GM18507 (cell line): ENCODE measurements at regions not wholly inside any gene's neighbourhood (a gene's known extent, or its start where the extent isn't known, plus 50 kb on each side); places are given as distances from the start of the nearest gene placed in this dataset.

ENCODE experiments used
- DNase-seq: peaks from one replicate; pipeline ENCODE4 v3.0.0; 2011; ENCODE audit warnings: low read depth; ENCODE audit not compliant: insufficient read length; ENCODE audit errors: extremely low spot score
- FAIRE-seq: peaks from 2 replicates; lab custom pipeline; 2011; peaks lifted over from hg19 to GRCh38; lab: Jason Lieb, UNC

DNA sequence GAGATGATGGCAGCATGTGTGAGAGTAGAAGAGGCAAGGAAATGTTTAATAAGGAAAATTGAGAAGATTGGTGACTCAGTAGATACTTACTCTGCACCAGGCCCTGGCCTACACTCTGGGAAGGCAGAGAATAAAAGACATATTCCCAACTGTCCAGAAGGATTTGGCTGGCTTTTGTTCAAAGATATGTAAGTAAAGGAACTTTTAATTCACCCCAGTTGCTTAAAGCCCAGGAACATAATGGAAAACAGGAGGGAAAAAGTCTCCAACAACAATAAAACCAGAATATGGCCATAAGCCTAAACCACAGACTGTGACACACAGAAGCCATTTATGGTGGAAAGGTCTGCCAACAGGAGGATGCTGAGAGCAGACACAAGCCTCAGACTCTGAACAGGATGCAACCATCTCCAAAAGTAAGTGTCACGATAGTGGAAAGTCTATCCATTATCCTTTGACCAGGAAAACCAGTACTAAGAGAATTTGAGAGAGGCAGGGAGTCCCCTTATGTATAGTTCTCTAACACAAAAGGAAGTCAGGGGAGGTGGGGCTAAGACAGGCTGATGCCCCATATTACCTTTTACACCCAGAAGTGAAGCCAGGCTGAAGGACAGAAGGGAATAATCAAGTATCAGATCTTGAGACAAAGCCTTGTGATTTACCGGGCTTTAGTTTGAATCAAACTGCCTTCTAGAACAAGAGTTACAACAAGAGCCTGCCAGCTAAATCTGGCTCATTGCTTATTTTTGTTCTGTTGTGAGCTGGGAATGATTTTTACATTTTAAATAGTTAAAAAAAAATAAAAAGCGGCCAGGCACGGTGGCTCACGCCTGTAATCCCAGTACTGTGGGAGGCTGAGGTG, 169.5 kb upstream of the STARD13 start:
- no peak for FAIRE-seq
- DNase-seq: no peak

DNA sequence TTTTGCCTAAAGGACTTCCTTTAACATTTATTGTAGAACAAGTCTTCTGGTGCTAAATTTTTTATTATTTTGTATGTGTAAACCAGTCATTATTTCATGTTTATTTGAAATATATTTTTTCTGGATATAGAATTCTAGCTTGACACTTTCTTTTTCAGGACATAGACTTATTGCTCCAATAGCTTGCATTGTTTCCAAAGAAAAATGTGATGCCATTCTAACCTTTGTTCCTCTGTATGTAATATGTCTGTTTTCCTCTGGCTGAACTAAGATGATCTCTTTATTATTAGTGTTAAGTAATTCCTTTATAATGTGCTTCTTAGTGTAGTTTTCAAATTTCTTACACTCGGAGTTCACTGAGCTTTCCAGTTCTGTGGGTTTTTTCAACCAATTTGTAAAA, 174.1 kb upstream of the STARD13 start:
- FAIRE-seq (no peak), DNase-seq (no peak)

DNA sequence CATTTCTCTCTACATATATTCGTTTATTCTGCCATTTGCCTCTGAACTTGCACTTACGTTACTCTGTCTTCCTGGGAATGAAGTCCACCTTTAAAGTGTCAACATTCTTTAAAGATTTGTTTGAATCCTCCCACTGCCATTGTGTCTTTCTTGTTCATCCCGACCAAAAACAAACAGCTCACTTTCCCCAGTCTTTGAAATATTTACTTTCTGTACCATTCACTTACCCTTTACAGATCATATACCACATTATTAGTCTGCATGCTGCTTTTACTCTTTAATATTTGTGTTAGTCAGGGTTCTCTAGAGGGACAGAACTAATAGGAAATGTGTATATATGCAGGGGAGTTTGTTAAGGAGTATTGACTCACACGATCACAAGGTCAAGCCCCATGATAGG, 176.6 kb upstream of the STARD13 start:
- no peak for DNase-seq

GRCh38 chr13:33464345-33464744, 178.8 kb upstream of the STARD13 start:
- DNase-seq (no peak), FAIRE-seq (no peak)

More for the DNA sequence above, 176.6 kb upstream of the STARD13 start:
- no peak for FAIRE-seq

- FAIRE-seq: no peak
These were observed 180.7 kb upstream of the STARD13 start for GRCh38 chr13:33466262-33466661.

DNA sequence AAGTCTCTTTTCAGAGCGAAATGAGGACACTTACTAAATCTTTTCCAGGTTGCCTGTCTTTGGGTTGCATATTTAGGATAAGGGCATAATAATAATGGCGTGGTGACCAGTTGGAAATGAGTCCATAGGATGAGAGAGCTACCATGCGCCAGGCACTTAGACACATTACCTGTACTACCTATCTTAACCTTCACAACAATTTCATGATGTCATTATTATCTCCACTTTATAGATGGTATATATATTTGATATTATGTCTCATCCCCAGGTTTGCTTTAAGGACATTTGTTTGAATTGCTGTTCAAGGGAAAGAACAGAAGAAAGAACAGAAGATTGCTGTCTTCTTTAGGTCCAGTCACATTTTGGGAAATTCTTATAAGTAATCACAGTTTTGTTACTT, 182.0 kb upstream of the STARD13 start:
- FAIRE-seq (no peak), DNase-seq (no peak)

More at GRCh38 chr13:33466262-33466661, 180.7 kb upstream of the STARD13 start:
- no peak for DNase-seq

GRCh38 chr13:33471204-33471603, 185.6 kb upstream of the STARD13 start:
- no peak for DNase-seq
- no peak for FAIRE-seq

DNA sequence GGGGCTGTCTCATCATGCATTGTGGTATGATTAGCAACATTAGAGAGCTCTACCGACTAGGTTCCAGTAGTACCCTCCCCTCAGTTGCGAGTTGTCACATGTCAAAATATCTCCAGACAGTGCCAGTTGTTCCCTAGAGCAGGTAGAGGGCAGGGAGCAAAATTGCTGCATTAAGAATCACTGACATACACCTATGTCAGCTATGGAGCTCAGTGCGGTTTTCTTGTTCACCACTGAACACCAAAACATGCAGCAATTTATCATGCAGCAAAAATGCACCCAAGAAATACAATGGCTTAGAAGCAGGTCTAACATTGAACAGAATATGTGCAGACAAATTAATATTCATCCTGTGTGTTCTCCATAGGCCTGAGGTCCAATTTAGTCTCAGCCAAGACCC, 186.9 kb upstream of the STARD13 start:
- DNase-seq (no peak), FAIRE-seq (no peak)

DNA sequence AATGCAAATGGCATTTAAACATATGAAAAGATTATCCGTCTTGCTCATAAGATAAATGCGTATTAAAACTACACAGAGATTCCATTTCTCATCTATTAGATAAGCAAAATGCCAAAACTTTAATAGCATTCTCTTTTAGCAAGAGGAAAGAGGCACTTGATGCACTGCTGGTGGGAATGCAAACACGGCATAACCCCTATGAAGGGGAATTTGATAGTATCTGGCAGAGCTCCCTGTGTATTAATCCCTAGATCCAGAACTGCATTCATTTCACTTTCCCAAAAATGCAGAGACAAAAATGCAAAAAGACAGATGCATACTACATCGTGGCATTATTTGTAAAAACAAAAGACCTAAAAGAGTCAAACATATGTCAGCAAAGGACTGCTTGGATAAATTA, 193.6 kb upstream of the STARD13 start:
- DNase-seq (no peak), FAIRE-seq (no peak)

DNA sequence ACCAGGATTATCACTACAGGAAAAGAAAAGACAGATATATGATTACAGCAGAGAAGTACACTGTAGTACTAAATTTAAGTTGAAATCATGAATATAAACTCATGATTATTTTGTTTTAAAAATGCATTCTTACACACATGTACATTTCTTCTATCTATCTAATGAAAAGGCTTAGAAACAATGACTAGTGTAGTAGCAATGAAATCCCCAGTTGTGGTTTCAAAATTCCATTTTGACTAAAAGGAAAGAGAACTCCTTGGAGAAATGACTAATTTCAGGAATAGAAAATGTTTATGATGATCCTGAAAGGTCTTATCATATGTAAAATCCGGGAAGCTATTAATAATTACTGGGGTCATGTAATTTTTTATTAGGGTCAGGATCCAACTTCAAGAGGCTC, 195.0 kb upstream of the STARD13 start:
- DNase-seq (no peak), FAIRE-seq (no peak)

DNA sequence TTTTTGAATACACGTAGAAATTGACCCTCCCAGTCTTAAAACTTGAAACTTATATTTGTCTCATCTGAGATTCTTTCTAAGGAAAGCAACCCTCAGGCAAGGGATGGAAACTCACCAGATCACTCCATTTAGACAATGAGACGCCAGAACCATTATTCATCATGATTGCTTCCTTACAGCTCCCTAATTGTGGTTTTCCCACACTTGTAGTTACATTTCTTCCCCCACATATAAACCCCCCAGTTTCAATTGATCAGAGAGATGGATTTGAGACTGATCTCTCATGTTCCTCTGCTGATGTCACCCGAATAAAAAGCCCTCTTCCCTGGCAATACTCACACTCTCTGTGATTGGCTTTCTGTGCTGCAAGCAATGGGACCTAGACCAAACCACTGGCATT, 197.9 kb upstream of the STARD13 start:
- DNase-seq: no peak
- FAIRE-seq: no peak

DNA sequence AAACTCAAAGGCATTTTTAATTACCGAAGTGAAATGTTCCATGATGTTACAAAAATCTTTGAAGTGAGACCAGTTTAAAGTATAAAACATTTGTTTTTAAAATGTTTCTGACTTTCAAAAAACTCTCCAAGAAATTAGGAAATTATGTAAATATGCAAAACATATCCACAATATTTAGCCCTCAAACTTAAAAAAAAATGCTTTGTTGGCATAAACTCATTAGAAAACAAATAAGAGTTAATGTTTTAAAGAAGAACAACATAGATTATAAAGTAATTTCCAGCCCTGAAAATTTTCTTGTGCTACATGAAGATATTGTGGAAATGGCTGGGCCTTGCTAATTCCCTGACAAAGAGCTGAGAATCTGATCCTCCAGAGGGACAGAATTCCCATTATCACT, 199.7 kb upstream of the STARD13 start:
- no peak for DNase-seq
- FAIRE-seq: no peak

GRCh38 chr13:33487575-33488243, 202.2 kb upstream of the STARD13 start:
- DNase-seq (no peak), FAIRE-seq (peak; percentile 56)

GRCh38 chr13:33489563-33489962, 204.0 kb upstream of the STARD13 start:
- FAIRE-seq: no peak
- no peak for DNase-seq

DNA sequence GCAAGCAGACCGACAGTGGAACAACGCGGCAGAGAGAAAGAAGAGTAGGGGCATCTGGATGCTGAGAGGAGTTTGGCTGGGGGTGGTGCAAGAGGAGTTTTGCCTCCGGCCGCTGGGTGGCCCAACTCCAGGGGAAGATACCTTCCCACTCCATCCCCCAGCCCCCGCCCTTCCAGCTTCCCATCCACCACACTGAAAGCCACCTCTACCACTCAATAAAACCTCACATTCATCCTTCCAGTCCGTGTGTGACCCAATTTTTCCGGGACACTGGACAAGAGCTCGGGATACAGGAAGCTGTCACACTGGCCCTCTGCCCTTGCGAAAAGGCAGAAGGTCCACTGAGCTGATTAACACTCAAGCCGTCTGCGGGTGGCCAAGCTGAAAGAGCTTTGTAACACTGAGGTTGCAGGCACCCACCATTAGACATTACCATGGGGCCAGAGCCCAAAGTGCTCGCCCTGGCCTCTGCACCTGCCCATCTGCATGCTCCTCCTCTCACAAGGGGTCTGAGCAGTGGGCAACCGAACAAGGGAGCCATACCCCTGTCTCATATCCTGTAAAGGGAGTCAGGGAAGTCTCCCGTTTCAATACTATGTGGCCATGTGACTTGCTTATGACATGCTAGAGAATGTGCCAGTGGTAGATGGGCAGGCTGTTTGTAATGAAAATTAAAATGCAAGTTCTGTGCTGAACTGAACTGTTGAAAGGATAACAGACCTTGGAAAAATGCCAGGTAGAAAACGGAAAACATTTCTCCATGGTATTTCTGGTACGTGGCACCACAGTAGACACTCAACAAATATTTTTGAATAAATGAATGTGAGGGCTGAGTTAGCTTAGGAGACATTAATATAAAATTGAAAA, 205.1 kb upstream of the STARD13 start:
- FAIRE-seq: no peak
- no peak for DNase-seq

DNA sequence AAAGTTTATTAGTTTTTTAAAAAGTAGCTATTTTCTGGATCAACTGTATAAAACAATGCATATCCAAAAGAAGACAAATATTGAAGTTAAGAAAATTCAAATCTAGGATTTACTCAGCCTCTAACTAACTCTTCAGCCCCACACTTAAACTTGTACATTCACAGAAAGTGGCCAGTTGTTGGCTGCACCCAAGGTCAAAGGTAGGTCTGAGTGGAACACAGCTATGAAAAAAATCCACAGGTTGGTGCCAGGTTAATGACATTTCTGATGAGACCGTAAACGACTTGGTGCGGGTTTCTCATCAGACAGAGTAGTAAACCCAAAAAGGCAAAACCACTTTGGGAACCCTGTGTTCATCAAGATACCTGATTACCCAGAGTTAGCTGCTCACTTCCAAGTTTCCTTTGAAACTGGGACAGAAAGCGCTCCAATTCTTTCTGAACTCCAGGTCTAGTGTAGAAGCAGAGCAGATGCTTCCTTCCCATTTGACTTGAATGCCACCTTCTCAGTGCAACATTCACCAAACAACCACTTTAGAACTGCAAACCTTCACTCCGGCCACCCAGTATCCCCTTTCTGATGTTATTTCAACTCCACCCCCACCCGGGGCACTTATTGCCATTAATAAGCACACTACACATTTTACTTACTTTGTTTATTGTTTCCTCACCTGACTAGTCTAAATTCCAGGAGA, 208.3 kb upstream of the STARD13 start:
- DNase-seq (no peak), FAIRE-seq (no peak)

DNA sequence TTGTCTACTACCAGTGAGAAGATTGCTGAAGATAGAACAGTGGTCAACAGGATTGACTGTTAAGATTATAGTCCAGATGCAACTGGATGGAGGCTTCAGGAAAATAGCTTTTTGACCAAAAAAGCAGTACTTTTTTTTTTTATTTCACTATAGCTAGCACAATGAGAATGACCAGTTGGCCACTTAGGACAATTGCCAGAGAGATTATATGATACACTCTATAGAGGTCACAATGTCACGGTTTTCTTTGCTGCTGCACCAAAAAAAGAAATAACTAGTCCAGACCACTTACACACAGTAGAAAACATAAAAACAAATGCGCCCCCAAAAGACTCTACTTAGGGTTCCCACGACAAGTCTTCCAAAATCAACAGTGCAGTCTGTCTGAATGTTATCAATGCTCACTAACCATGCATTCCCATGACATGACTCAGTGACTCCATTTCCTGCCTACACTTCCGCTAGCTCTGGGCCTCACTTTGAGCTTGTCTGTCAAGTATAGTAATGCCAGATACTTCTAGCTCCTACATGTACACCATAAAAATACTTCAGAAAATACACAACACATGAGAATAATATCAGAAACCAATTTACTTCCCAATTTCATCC, 209.1 kb upstream of the STARD13 start:
- DNase-seq: no peak
- FAIRE-seq: peak; percentile 33

DNA sequence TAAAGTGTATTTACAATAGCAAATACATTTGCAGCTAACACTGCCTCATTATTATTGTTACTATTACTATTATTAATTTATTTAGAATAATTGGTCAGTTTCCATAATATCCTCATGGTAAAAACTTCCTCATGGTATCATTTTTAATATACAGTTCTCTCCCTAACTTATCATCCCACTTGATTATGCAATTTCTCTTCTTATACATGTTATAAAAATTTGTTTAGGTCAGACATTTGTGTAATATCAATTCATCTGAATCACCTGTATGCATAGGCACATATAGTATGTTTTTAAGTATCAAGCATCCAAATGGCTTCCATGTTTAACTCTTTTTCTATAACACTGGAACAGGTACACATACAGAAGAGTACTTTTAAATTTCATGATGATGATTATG, 210.8 kb upstream of the STARD13 start:
- no peak for FAIRE-seq

GRCh38 chr13:33497146-33497845, 211.7 kb upstream of the STARD13 start:
- FAIRE-seq: no peak

More for the DNA sequence above, 210.8 kb upstream of the STARD13 start:
- no peak for DNase-seq

More at GRCh38 chr13:33497146-33497845, 211.7 kb upstream of the STARD13 start:
- no peak for DNase-seq
